Dermis microvascular lymphatic vessel endothelial cell (primary cell): ENCODE measurements at regions not wholly inside any gene's neighbourhood (a gene's known extent, or its start where the extent isn't known, plus 50 kb on each side); places are given as distances from the start of the nearest gene placed in this dataset.

Source experiments
- DNase-seq, 2 donors: peaks; one replicate each; pipeline versions ENCODE4 v3.0.0 to v3.0.0-alpha.2; 2010; ENCODE audit warnings: low read depth in 2 of 2

DNA sequence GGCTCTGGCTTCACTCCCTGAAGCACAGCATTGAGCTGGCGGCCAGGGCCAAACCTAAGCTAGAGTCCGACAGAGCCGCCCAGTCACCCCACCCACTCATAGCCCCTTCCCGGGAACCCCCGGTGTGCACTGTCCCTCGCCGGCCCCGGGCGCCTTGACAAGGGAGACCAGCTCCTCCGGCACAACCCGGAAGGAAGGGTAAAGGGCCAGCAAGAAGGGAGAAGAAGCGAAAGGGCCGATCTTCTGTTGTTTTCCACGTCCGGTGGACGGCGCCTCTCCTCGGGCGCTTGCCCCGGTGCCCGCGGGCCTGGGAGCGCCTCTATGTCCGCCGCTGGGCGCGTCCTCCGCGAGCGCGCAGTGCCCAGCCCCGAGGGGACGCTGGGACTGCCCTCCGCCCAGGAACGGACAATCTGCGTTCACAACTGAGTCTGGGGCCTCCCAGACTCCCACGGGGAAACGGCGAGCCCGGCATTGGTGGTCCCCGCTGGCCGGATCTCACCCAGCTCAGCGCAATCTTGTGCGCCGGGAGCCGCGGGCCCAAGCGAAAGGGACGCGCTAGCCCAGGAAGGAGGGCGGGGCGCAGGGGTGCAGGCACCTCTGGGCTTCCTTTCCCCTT, 172.5 kb upstream of the MIR17HG start:
- no peak for DNase-seq

DNA sequence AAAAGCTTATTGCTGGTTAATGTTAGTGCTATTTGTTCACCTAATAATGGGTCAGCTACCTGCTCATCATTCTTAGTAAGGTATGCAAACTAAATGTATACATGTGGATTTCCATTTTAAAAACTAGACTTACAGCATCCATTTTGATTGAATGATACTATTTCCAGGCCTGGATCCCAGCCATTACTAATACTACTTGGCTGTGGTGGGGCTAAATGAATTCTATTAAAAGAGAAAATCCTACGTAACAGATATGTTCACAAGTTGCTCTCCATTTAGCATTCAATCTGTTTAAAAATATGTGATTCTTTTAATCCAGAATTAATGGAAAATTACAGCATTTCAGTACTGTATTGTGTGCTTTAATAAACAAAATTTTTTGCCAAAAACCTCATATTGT, 169.4 kb upstream of the MIR17HG start:
- no peak for DNase-seq

DNA sequence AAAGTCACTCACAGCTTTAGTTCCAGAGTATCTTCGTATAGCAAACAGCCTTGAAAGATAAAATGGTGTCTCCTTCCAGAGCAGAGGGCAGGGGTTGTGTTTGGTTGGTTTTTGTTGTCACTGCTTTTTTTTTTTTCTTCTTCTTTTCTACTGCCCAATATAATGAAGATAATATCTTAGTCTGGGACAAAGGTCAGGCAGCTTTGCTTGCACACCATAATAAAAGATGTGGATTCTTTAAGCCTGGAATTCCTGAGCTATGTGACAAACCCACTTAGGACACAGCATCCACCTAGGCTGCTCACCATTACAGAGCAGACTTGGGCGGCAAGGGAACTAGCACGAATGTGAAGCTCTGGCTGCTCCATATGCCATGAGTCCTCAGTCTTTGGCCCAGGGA, 165.6 kb upstream of the MIR17HG start:
- DNase-seq, result no peak

DNA sequence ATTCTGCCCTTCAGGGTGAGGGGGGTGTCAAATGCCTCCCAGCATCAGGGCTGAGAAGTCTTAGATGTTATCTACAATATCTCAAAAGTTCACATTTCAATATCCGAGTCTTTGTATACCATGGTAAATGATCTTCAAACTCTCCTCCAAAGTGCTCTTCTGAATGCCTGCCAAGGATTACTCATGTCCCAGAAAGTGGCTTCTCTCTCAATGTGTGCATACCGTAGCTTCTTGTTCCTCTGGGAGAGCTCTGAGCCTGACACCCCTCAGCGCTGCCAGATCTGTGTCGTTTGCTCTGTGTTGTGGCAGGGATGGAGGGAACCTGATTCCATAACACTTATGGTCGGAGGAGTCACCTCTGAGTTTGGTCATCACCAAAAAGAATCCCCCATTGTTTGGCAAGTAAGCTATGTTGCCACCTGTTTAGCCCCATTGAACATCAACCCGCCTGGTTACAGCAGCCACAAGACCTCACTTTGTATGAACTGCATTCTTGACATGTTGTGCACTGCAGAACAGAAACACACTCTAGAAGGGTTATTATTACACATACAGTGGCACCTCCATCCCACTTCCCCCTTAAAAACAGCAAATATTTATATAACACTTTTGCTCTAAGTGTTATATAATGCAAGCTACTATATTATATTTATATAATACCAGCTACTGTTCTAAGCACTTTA, 163.1 kb upstream of the MIR17HG start:
- no peak for DNase-seq

DNA sequence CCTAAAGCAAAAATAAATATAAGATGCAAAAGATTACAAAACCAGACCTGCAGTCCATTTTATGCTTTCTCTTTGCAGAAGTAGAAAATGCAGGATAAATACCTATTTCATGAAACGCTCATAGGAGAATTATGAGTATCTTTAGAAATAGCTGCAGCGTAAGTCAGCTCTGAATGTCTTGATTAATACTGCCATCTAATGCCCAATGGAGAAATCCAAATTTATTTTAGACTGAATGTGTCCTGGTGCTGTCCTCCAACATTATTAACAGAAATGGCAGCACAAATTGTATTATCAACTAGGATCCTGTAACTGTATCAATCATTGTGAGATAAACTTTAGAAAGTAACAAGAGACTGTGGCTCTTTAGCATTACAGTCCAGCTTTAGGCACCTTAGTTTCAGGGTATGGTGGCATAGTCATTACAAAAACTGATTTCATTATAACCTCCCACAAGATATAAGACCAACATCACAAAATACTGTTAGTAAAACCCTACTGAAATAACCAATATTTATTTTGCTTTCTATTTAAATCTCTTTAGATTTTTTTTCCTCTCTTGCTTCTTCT, 162.1 kb upstream of the MIR17HG start:
- DNase-seq, result peak; percentile 2 to 11

DNA sequence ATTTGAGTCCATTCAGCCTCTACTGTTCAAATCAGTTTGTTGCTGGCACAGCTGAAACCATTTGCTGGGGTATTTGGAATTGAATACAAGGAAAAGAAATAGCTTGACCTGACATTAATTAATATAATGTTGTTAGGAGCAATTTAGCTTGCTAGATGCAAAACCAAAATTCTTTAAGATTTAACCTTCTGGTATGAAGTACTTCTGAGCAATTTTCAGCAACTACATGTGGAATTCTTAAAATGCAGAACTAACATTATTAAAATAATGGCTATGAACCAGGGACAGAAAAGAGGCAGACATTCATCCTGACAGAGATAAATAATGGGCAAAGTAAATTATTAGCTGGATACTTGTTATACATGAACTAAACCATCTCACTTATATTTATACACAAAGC, 160.0 kb upstream of the MIR17HG start:
- DNase-seq, result no peak

DNA sequence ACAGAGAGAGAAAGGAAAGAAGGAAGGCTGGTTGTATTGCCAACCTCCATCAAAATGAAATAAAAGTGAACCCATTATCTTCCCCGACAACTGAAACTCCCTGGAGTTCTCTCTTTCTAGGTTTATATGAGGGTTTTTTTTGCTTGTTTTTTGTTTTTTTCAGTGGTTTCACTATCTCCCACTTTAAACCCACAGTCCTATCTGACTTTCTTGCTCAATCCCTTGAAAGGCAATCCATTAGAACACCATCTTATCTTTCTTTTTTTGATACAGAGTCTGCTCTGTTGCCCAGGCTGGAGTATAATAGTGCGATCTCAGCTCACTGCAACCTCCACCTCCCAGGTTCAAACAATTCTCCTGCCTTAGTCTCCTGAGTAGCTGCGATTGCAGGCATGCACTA, 158.0 kb upstream of the MIR17HG start:
- DNase-seq, result no peak

DNA sequence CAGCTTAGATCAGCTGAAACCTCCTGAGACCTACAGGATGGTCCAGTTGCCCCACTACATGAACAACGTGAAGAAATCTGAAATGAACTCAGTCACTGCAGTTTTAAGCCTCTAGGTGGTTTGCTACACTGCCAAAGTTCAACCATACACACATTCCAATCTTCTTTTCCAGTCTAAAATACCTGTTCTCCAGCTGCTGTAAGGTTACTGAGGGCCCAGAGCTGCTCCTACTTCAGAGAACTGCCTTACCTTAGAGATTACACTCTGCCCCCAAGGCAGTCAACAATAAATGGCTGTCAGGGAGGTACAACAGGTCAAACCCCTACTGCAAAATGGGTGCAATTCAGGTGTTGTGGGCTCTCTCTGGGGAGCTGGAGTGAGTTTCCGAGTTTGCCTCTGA, 154.1 kb upstream of the MIR17HG start:
- no peak for DNase-seq

DNA sequence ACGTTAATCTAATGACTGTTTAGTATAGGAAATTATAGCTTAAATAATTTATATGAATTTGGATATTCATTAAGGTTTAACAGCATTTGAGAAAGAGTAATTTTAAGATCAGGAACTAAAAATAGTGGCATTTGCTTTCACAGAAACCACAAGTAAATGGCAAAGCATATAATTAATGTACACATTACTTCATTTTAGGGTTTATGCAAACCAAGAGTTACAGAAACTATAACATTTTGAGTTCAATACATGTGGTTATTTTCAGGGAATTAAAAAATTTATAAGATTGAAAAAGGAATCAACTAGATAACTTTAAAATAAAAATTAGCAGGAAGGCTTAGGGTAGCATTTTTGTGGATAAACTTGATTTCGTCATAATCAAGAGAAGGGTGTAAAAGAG, 151.7 kb upstream of the MIR17HG start:
- DNase-seq, result no peak

DNA sequence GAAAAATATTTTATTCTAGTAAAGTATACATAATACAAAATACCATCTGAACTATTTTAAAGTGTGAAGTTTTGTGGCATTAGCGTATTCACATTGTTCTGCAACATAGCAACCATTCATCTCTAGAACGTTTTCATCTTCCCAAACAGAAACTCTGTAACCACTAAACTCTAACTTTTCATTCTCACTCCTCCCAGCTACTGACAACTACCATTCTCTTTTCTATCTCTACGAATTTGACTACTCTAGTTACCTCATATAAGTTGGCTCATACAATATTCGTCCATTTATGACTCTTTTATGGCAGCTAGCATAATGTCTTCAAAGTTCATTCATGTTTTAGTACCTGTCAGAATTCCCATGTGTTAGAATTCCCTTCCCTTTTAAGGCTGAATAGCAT, 150.5 kb upstream of the MIR17HG start:
- DNase-seq, result no peak

DNA sequence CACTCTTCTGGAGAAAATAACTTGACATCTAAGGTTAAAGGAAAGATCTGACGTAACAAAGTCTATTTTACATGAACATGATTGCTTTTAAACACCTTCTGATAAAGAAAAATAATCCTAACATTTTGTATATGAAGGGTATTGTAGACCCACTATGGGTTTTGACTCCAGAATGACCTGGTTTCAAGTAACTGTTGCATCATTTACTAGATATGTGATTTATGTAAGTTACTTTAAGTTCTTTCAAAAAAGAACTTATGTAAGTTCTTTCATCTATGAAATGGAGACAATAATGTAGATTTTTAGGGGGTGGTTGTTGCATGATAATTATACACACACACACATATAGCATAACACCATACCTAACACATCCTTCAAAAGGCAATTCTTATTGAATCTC, 147.6 kb upstream of the MIR17HG start:
- no peak for DNase-seq

DNA sequence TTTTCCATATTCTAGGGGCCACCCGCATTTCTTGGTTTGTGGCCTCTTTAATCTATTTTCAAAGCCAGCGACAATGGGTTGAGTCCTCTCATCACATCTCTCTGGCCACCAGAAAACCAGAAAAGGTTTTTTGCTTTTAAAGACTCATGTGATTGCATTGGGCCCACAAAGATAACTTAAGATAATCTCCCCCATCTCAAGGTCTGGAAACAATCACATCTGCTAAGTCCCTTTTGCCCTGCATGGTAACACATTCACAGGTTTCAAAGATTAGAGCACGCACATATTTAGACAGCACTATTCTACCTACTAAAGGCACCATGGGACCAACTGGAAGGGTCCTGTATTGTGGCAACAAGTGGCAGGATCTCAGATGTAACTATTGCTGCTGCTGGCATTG, 147.0 kb upstream of the MIR17HG start:
- no peak for DNase-seq

DNA sequence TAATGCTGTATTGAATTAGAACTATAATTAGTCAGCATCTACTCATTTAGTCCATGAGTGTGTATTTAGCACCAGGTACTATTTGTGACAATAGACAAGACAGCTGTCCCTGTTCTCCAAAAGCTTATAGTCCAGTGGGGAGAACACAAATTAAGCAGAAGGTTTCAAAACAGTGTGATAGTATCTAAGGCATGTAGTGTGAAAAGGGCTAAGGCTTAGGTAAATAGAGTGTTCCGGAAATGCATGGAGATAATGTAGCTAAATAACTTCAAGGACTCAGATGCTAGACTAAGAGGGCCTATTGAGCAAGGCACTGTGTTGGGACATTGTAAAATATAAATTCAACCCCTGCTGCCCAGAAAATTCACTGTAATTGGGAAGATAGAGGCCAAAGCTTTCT, 144.1 kb upstream of the MIR17HG start:
- DNase-seq, result no peak

DNA sequence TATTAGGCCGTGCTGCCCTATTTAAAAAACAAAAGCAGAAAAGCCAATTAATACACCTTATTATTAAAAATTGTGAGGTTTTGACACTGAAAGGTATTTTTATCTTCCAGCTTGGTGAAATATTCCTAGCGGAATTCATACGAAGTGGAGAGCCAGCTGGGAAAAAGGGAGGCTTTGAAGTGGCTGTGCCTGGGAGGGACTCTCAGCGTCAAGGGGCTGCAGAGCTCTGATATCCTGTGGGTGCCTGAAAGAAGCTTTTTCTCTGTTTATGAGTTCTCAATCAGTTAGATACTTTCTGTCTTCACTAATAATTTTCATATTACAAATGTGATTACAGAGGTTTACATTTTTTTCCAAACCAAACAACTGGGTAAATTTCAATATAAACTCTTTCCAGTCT, 140.2 kb upstream of the MIR17HG start:
- no peak for DNase-seq

DNA sequence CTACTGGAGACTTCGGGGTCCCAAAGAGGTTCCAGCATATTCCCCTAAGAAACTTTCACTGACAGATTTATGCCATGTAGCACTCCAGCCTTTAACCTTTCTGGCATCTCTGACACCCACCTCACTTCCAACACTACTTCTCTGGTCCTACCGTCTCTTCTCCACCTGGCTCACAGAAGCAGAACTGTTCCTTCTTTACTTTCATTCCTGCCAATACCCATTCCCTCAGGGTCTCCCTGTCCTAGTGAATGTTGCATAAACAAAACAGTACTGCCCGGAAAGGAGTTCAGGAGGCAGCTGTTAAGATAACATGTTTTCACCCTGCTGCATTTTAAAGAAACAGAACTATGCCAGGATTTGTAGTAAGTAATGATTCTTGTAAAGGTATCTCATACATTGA, 136.0 kb upstream of the MIR17HG start:
- DNase-seq, result no peak

DNA sequence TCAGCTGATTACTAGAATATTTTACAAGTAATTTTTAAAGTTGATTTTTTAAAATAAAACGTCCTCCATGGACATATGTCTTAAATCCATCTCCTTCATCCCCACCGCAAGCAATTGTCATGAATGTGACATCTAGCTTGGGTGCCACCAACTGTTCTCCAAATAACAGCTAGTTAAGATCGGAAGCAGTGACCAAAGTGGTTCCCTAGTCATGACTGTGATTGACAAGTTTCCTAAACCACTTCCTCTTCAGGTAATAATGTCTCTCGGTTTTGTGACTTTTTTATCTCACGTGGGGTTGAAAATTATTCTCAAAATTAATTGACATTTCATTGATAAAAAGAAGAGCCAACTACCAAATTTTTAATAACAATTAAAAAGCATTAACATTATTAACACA, 135.3 kb upstream of the MIR17HG start:
- DNase-seq, result no peak

DNA sequence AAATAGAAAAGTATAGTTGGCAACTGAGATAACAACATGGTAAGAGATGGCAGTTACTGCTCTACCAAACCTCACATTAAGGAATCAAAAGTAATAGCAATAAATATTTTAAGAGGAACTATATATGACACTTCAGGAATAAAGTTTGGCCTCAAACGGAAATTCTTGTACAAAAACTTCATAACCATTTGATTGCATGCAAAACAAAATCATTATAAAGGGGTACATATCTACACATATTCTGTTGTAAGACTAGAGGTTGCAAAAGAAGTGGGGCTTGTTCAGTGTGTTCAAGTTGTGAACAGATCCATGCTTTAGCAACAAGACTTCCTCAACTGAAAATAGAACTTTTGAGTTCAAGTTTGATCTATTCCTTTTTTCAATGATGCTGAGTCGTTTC, 133.5 kb upstream of the MIR17HG start:
- no peak for DNase-seq

DNA sequence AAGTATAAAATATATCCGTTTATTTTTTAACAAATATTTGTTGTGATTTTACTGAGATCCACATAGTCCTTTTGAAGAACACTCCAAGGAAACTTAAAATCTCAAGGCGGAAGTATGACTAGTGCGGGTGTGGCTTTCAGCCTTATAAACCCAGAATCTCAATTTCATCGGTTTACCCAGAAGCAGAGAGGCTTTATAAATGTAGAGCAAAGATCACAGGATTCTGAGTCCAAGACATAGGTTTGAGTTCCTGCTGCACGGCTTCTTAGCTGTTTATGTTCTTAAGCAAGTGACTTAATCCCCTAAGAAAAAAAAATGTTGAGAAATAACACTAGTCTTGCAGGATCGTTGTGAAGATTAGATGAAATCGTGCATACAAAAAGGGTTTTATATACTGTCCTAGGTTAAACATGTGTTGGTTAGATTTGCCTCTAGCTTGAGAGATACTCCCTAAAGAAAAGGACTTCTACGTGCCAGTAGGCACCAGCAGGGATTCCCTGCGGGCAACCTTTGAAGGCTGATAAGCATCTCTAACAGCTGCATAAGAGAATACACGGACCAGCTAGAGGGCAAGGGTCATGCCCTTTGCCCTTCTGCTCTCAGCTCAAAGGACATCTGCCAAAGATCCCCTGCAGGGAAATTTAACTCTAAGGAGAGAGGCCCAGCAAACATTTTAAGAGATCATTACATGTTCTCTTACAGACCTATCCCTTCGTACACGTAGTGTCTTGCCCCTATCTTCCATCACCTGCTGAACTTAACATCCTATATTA, 130.4 kb upstream of the MIR17HG start:
- no peak for DNase-seq

DNA sequence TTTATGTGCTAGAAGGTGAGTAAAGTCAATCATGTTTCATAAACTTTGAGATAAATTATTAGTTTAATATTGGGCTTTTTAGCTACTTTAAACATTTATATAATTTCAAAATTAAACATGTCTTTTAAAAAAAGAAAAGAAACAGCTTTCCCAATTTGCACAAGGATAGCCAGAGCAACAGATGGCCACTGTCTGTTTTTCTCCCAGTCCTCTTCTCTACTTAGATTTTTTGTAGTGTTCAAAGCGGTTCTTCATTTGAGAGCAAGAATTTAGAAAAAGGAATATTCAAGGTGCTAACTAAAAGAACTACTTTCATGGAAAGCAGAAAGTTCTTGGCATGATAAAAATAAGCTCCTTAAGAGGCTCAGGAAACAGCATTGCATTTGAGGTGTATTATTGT, 128.3 kb upstream of the MIR17HG start:
- no peak for DNase-seq

DNA sequence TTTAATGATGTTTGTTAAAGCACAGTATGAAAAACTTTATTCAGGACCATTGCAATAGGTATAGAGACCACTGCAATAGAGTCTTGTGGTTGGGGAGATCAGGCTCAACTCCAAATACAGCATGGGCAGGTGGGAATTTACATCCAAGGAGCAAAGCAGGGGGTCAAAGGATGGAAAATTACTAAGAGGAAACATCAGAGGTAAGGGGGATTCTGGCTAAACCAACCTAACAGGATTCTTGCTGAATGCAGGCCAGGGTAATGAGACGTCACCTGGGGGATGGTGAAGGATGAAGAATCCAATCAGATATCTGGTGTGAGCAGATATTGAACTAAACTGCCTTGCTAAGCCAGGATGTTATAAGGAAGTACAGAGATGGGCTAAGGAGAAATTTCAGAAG, 126.6 kb upstream of the MIR17HG start:
- no peak for DNase-seq

DNA sequence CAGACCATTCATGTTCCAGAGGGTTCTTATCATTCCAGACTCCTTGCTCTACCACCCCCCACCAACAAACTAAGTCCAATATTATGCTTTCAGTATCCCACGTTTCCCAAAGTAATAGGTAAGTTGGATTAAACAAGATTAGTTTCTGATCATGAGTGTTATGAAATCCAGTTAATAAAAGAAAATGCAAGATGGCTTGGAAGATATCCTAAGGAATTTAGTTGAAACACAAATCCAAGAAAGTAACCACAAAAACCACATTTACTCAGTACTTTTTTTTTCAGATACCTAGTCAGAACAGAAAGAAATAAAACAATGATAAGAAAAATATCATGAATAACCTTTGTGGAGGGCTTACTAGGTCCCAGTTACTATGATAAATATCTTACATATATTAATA, 119.4 kb upstream of the MIR17HG start:
- DNase-seq, result no peak

DNA sequence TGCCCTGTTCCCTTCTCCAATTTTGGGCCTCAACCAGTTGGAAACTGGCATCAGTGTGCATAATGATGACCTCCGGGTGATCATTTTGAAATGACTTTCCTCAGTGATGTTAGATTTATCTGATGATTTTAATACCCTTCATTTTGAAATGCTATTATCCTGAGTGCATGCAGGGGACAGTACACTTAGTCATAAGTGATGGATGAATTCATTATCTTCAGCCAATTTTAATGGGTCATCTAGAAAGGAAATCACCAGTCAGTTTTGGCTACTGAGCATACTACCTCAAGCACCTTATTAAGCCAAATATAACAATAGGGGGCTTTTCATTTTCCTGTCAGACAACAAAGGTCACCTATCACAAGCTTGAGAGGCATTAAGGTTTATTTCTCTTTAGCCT, 118.5 kb upstream of the MIR17HG start:
- peak in 1 of 2 donors; percentile 6 for DNase-seq

DNA sequence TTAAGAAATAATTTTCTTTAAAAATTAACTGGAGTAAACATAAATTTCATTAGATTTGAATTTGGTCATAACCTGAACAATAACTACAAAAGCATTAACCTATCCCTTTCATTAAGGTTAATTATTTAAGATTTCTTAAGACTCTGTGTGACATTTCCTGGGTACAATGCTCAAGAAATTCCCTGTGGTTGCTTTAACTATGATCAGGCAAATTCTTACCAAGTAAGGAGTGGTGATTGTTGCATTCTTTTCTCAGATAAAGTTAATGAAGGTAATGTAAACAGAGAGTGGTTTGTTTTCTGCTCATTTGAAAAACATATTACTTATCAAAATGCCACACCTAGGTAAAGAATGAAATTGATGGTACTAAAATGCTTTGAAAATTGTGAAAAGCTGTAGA, 114.8 kb upstream of the MIR17HG start:
- DNase-seq, result no peak
